HG03064 (cell line): ENCODE measurements at regions not wholly inside any gene's neighbourhood (a gene's known extent, or its start where the extent isn't known, plus 50 kb on each side); places are given as distances from the start of the nearest gene placed in this dataset.
"Not testable (repeated sequence)": the region's sequence is repeated elsewhere in the genome, so short reads cannot be mapped to it uniquely, and the experiment has no call there.

Experiments used
- ATAC-seq: cut with Tn5 transposase; IDR thresholded peaks from one replicate; pipeline ENCODE4 v1.9.1; 2021; ENCODE audit warnings: low read depth; ENCODE audit not compliant: unreplicated experiment

DNA sequence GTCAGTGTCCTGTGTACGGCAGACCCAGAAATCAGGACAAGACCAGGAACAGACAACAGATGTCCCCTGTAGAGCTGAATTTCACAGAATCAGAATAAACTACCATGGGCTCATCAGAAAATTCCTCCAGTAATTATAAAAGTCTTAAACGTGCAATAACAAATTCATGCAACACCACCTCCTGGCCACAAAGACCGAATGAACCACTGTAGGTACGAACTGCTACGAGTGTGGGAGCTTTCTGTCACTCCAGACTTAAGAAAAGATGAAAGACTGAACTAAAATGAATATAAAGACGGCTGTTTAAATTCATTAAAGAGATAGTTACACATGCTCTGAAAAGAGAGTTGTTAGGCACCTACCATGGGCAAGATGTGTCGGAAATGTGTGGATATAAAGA, 333.5 kb downstream of the RRAGC start:
- no peak for ATAC-seq

GRCh38 chr1:38525343-38526043, 334.1 kb downstream of the RRAGC start:
- no peak for ATAC-seq

- ATAC-seq = no peak
These were observed 335.4 kb downstream of the RRAGC start for GRCh38 chr1:38524025-38524641.

- ATAC-seq = no peak
These were observed 336.0 kb downstream of the RRAGC start for GRCh38 chr1:38523568-38523939.

DNA sequence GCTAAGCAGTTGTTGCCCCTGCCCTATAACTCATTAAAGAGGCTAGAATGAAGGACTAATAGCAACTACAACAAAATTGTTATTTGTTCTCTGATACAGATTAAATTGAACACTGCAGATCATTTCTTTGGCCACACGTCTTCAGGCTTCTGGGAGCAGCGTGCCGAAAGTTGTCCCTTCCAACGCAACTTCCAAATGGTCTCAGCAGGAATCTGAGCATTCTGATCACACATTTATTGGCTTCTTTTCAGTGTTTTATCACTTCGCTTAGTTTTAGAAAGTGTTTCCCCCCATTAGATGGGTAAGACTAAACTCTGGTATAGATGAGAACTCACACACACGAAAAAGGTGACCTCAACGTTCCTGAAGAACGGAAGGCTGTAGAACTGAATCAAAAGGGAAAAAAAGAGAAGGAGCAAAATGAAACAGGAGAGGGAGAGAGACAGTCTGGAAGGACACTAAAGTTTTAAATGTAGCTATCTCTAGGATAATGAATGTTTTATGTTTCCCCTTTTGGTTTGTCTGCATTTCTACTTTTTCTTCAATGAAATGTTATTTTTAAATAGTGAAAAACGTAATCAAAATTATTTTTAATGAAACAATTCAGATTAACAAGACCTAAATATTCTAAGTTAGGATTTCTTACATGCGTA, 336.5 kb downstream of the RRAGC start:
- no peak for ATAC-seq

DNA sequence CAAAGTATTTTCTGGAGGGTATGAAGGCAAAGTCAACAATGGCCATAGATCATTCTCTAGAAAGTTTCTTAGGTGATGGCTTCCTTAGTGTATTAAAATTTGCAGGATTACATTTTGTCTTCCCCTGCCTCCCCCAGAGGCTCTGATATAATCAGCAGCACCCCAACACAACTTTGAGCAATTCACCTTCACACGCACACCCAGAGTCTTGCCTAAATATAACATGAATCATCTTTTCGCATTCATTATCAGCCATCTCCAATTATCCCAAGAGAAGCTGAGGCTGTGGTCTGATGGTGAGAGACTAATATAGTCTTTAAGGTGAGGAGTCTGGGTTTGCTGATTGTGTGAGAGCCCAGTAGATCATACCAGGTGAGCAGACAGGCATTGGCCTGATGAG, 343.0 kb downstream of the RRAGC start:
- no peak for ATAC-seq

DNA sequence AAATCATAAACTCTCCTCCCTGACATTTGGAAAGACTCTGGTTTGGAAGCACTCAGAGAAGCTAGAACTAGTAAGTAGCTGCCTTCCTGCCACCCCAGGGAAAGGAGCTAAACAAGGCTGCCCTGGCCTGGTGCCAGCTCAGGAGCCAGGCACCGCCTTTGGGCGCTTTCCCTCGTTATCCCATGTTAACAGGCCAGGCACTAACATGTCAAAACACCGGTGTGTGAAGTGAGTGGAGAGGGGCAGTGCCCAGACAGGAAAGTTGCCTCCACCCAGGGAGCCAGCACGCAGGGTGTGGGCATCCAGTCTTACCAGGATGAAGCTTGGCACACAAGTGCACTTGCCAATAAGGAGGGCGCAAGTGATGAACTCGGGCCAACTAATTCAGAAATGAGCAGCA, 346.8 kb downstream of the RRAGC start:
- no peak for ATAC-seq

DNA sequence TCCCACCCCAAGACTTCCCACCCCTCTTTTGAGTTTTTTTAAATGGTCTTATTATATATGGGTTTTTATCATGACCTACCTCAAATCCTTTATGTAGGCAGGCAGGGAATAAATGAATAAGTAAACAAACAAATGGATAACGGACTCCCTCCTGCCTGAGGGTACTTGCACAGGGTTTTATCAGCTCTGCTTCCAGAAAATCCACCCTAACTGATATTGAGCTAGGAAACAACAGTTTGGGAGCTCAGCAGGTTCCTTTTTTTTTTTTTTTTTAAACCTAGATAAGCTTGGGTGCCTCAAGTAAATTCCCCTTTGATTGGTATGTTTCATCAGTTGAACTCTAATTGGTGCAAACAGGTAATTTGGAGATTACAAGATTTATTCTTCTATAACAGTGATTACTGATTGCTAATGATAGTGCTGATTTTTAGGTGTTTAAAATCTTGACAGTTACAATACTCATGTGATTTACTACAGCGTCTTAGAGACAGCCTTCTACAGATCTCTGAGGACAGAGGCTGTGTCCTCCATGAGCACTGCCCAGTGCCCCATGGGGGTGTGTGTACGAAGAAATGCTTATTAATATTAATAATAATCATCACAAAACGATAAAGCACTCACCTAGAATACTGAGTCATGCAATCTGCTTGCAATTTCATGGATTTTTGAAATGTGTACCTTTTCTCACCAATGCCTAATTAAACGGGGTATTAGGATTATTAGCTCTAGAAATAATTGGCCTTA, 347.4 kb downstream of the RRAGC start:
- ATAC-seq = no peak

GRCh38 chr1:38508232-38508631, 351.3 kb downstream of the RRAGC start:
- no peak for ATAC-seq

DNA sequence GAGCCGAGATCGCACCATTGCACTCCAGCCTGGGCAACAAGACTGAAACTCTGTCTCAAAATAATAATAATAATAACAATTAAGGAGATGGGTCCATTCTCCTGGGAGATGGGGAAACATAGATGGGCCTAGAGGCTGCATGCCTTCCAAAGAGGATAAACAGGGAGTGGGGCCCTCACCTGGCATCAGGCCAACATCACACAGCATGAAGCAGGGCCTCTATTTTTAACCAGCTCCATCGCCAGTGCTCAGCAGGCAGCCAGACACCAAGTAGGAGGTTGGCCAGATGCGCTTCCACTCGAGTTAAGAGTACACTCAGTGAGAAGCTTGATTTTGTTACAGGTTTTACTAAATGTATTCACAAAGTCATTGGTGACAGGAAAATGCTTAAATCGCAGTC, 352.0 kb downstream of the RRAGC start:
- no peak for ATAC-seq

DNA sequence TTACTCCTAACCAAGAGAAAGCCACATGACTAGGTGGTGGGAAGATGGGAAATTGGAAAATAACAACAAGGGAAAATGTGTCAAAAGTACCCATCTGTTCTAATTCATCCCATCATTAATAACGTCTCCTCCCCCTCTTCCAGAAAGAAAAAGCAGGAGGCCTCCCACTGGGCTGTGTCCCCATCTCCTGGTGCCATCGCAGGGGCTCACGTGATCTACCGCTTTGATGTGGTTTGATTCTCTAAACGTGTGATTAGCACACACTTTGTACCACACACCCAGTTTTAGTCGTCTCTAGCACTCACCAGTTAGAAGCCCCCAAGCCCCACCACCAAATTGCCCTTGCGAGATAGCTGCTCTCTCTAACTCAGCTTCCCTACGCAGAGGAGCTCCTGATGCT, 353.6 kb downstream of the RRAGC start:
- ATAC-seq = no peak

DNA sequence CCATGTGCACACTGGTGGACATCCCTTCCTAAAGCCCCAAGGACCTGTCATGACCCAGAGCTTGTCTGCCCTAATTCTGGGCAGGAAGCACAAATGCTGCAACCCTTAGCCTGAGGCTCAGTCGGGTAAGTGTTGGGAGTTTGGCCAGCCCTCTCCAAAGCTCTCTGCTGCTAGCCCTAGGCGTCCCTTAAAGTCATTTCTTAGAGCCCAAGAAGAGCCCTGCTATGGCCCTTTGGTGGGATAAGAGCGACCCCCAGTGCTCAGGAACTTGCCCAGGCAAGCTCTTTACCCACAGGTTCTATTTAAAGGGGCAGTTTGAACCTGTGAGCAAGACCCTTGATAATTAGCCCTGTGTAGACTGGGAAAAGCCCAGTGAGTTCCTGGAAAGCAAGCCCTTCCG, 356.8 kb downstream of the RRAGC start:
- ATAC-seq = no peak

- no peak for ATAC-seq
These were observed 358.7 kb downstream of the RRAGC start for GRCh38 chr1:38500891-38501290.

- no peak for ATAC-seq
These were observed 359.2 kb downstream of the RRAGC start for GRCh38 chr1:38500352-38500751.

GRCh38 chr1:38498686-38499085, 360.9 kb downstream of the RRAGC start:
- ATAC-seq = no peak

GRCh38 chr1:38497921-38498656, 361.5 kb downstream of the RRAGC start:
- no peak for ATAC-seq

DNA sequence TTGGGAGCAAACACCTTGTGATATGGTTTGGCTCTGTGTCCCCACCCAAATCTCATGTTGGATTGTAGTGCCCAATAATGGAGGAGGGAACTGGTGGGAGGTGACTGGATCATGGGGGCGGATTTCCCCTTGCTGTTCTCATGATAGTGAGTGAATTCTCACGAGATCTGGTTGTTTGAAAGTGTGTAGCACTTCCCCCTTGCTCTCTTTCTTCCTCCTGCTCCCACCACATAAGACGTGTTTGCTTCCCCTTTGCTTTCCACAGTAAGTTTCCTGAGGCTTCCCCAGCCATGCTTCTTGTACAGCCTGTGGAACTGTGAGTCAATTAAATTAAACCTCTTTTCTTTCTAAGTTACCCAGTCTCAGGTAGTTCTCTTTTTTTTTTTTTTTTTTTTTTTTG, 366.3 kb downstream of the RRAGC start:
- not testable (repeated sequence) for ATAC-seq

- ATAC-seq = no peak
These were observed 369.7 kb downstream of the RRAGC start for GRCh38 chr1:38489844-38490270.

DNA sequence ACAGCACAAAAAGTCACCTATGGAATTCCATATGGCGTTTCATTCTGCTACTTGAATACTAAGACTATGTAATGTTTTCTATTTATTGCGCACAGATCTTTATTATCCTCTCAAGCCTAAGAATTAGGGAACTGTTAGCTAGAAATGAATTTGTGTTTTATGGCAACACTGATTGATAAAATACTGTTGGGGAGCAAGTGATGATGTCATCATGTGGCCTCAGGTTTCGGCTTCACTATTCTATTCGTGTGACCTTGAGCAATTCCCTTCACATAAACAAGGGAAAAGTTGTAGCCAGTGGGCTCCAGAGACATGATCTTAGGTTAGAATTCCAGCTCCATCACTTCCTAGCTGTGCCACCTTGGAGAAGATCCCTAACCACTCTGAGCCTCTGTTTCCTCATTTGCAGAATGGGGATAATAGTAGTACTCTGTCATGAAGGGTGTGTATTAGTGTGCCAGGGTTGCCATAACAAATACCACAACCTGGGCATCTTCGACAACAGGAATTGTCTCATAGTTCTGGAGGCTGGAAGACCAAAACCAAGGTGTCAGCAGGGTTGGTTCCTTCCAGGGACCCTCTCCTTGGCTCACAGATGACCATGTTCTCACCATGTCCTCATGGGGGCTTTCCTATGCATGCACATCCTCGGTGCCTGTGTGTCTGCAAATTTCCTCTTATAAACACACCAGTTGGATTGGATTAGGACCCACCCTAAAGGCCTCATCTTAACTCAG, 371.2 kb downstream of the RRAGC start:
- ATAC-seq = no peak

- no peak for ATAC-seq
These were observed 372.2 kb downstream of the RRAGC start for GRCh38 chr1:38487396-38487795.
